Natural killer cell treated with Interleukin-12 subunit alpha and Interleukin-12 subunit beta and Interleukin-15 and Interleukin-18, amount 100 ng/mL, for 72 hours (primary cell): ENCODE measurements at regions not wholly inside any gene's neighbourhood (a gene's known extent, or its start where the extent isn't known, plus 50 kb on each side); places are given as distances from the start of the nearest gene placed in this dataset.
"Not testable (repeated sequence)": the region's sequence is repeated elsewhere in the genome, so short reads cannot be mapped to it uniquely, and the experiment has no call there.

ENCODE experiments used
- ATAC-seq, 2 donors: fragments of 150-1000 bp; cut with Tn5 transposase in 1 of 2; sonication (Bioruptor Pico), chemical (Tn5 transposase) in 1 of 2; 2 replicates each; pipeline ENCODE4 v1.10.0; 2021
- DNase-seq: peaks from one replicate; pipeline ENCODE4 v3.0.0; 2022; ENCODE audit warnings: low spot score
- H3K27ac Mint-ChIP-seq, 2 donors: 1 replicate in 1 of 2; 2 replicates in 1 of 2; pipeline ENCODE4 v1.8.0; 2022; ENCODE audit warnings: mixed read lengths in 2 of 2, mild to moderate bottlenecking in 1 of 2, moderate library complexity in 1 of 2
- H3K27me3 Mint-ChIP-seq, 2 donors: 1 replicate in 1 of 2; 2 replicates in 1 of 2; pipeline ENCODE4 v1.8.0; 2022; ENCODE audit warnings: mixed read lengths in 2 of 2
- H3K36me3 Mint-ChIP-seq: one replicate; pipeline ENCODE4 v1.8.0; 2022; ENCODE audit warnings: mixed read lengths
- H3K4me1 Mint-ChIP-seq, 2 donors: 1 replicate in 1 of 2; 2 replicates in 1 of 2; pipeline ENCODE4 v1.8.0; 2022; ENCODE audit warnings: low read depth in 2 of 2, mixed read lengths in 2 of 2, mild to moderate bottlenecking in 1 of 2
- H3K4me3 Mint-ChIP-seq: one replicate; pipeline ENCODE4 v1.8.0; 2022; ENCODE audit warnings: mixed read lengths
- H3K9me3 Mint-ChIP-seq: 2 replicates; pipeline ENCODE4 v1.8.0; 2022; ENCODE audit warnings: mixed read lengths

- Mint-ChIP-seq H3K4me1 (no peaks in the 10 kb centered on the region), H3K4me3 (no peak overlapping the region), H3K27ac (no peak overlapping the region), H3K27me3 (no peaks in the 10 kb centered on the region), H3K9me3 (no peaks in the 10 kb centered on the region), H3K36me3 (no peaks in the 10 kb centered on the region)
- ATAC-seq: no peak
- no peak for DNase-seq
Observed at GRCh38 chr3:22862111-22862510, 341.0 kb upstream of the UBE2E2 start.

- H3K4me1 Mint-ChIP-seq, H3K36me3 Mint-ChIP-seq, H3K9me3 Mint-ChIP-seq, DNase-seq, H3K27me3 Mint-ChIP-seq, H3K27ac Mint-ChIP-seq, ATAC-seq, H3K4me3 Mint-ChIP-seq: not testable (repeated sequence)
Observed at GRCh38 chr3:22882834-22883233, 320.3 kb upstream of the UBE2E2 start.

- Mint-ChIP-seq H3K9me3 (no peaks in the 10 kb centered on the region), H3K4me1 (no peaks in the 10 kb centered on the region), H3K27me3 (no peaks in the 10 kb centered on the region), H3K4me3 (no peak overlapping the region), H3K36me3 (no peaks in the 10 kb centered on the region), H3K27ac (no peak overlapping the region)
- ATAC-seq (no peak), DNase-seq (no peak)
Observed at GRCh38 chr3:22885039-22885438, 318.1 kb upstream of the UBE2E2 start.

GRCh38 chr3:22885574-22886341 lies 317.4 kb upstream of the UBE2E2 start:
- no peak overlapping the region for H3K4me3 Mint-ChIP-seq
- H3K27me3 Mint-ChIP-seq: no peaks in the 10 kb centered on the region
- ATAC-seq (no peak), DNase-seq (no peak)
- no peak overlapping the region for H3K27ac Mint-ChIP-seq
- no peaks in the 10 kb centered on the region for H3K36me3 Mint-ChIP-seq
- no peaks in the 10 kb centered on the region for H3K9me3 Mint-ChIP-seq
- no peaks in the 10 kb centered on the region for H3K4me1 Mint-ChIP-seq

- Mint-ChIP-seq H3K27ac (no peak overlapping the region), H3K36me3 (no peaks in the 10 kb centered on the region), H3K4me3 (no peak overlapping the region), H3K4me1 (no peaks in the 10 kb centered on the region), H3K9me3 (peaks cover 6% of the 10 kb centered on the region), H3K27me3 (no peaks in the 10 kb centered on the region)
- DNase-seq (no peak), ATAC-seq (no peak)
Observed at GRCh38 chr3:22886439-22887068, 316.6 kb upstream of the UBE2E2 start.

- Mint-ChIP-seq H3K4me3 (no peak overlapping the region), H3K9me3 (peaks cover 8% of the 10 kb centered on the region), H3K27me3 (no peaks in the 10 kb centered on the region), H3K27ac (no peak overlapping the region), H3K36me3 (no peaks in the 10 kb centered on the region), H3K4me1 (no peaks in the 10 kb centered on the region)
- ATAC-seq: no peak
- DNase-seq: no peak
Observed at GRCh38 chr3:22887664-22888291, 315.3 kb upstream of the UBE2E2 start.

GRCh38 chr3:22893101-22893500 lies 310.0 kb upstream of the UBE2E2 start:
- no peak for ATAC-seq
- no peaks in the 10 kb centered on the region for H3K4me1 Mint-ChIP-seq
- peaks cover 15% of the 10 kb centered on the region for H3K9me3 Mint-ChIP-seq
- no peak overlapping the region for H3K4me3 Mint-ChIP-seq
- no peaks in the 10 kb centered on the region for H3K36me3 Mint-ChIP-seq
- H3K27me3 Mint-ChIP-seq: peaks cover 0 to 3% of the 10 kb centered on the region in 2 donors
- H3K27ac Mint-ChIP-seq: no peak overlapping the region
- DNase-seq: no peak

GRCh38 chr3:22893644-22894325 lies 309.3 kb upstream of the UBE2E2 start:
- peaks cover 0 to 3% of the 10 kb centered on the region in 2 donors for H3K27me3 Mint-ChIP-seq
- no peak overlapping the region for H3K27ac Mint-ChIP-seq
- H3K4me3 Mint-ChIP-seq: no peak overlapping the region
- ATAC-seq: peak in 1 of 2 donors; percentile 27
- no peak for DNase-seq
- no peaks in the 10 kb centered on the region for H3K36me3 Mint-ChIP-seq
- no peaks in the 10 kb centered on the region for H3K4me1 Mint-ChIP-seq
- H3K9me3 Mint-ChIP-seq: peaks cover 15% of the 10 kb centered on the region

- H3K9me3 Mint-ChIP-seq: peaks cover 15% of the 10 kb centered on the region
- no peak overlapping the region for H3K27ac Mint-ChIP-seq
- H3K36me3 Mint-ChIP-seq: no peaks in the 10 kb centered on the region
- no peak for ATAC-seq
- peaks cover 0 to 3% of the 10 kb centered on the region in 2 donors for H3K27me3 Mint-ChIP-seq
- H3K4me3 Mint-ChIP-seq: no peak overlapping the region
- DNase-seq: no peak
- H3K4me1 Mint-ChIP-seq: no peaks in the 10 kb centered on the region
Observed at GRCh38 chr3:22894865-22895264, 308.3 kb upstream of the UBE2E2 start.

GRCh38 chr3:22895671-22896070 lies 307.5 kb upstream of the UBE2E2 start:
- Mint-ChIP-seq H3K4me1 (no peaks in the 10 kb centered on the region), H3K27ac (no peak overlapping the region), H3K4me3 (no peak overlapping the region), H3K27me3 (peaks cover 0 to 3% of the 10 kb centered on the region in 2 donors), H3K9me3 (peaks cover 16% of the 10 kb centered on the region), H3K36me3 (no peaks in the 10 kb centered on the region)
- ATAC-seq (no peak), DNase-seq (no peak)

GRCh38 chr3:22898558-22898957 lies 304.6 kb upstream of the UBE2E2 start:
- Mint-ChIP-seq H3K27ac (no peak overlapping the region), H3K4me3 (no peak overlapping the region), H3K36me3 (no peaks in the 10 kb centered on the region), H3K4me1 (no peaks in the 10 kb centered on the region), H3K27me3 (peaks cover 0 to 3% of the 10 kb centered on the region in 2 donors), H3K9me3 (peaks cover 12% of the 10 kb centered on the region)
- DNase-seq (no peak), ATAC-seq (no peak)

- DNase-seq (no peak), ATAC-seq (no peak)
- Mint-ChIP-seq H3K27ac (no peak overlapping the region), H3K9me3 (peaks cover 12% of the 10 kb centered on the region), H3K27me3 (peaks cover 0 to 3% of the 10 kb centered on the region in 2 donors), H3K36me3 (no peaks in the 10 kb centered on the region), H3K4me1 (no peaks in the 10 kb centered on the region), H3K4me3 (no peak overlapping the region)
Observed at GRCh38 chr3:22899441-22899840, 303.7 kb upstream of the UBE2E2 start.

GRCh38 chr3:22900296-22900695 lies 302.8 kb upstream of the UBE2E2 start:
- no peak for ATAC-seq
- no peak overlapping the region for H3K4me3 Mint-ChIP-seq
- peaks cover 12% of the 10 kb centered on the region for H3K9me3 Mint-ChIP-seq
- no peaks in the 10 kb centered on the region for H3K4me1 Mint-ChIP-seq
- no peak overlapping the region for H3K27ac Mint-ChIP-seq
- no peak for DNase-seq
- peaks cover 0 to 3% of the 10 kb centered on the region in 2 donors for H3K27me3 Mint-ChIP-seq
- H3K36me3 Mint-ChIP-seq: no peaks in the 10 kb centered on the region

- H3K4me3 Mint-ChIP-seq: no peak overlapping the region
- H3K9me3 Mint-ChIP-seq: peaks cover 7% of the 10 kb centered on the region
- no peaks in the 10 kb centered on the region for H3K27me3 Mint-ChIP-seq
- H3K4me1 Mint-ChIP-seq: no peaks in the 10 kb centered on the region
- DNase-seq (no peak), ATAC-seq (no peak)
- no peaks in the 10 kb centered on the region for H3K36me3 Mint-ChIP-seq
- no peak overlapping the region for H3K27ac Mint-ChIP-seq
Observed at GRCh38 chr3:22901684-22902083, 301.4 kb upstream of the UBE2E2 start.
